ENCODE measurements at regions not wholly inside any gene's neighbourhood (a gene's known extent, or its start where the extent isn't known, plus 50 kb on each side); places are given as distances from the start of the nearest gene placed in this dataset.
"Not testable (repeated sequence)": the region's sequence is repeated elsewhere in the genome, so short reads cannot be mapped to it uniquely, and the experiment has no call there.

GRCh38 chr3:168844472-168844871, 748.7 kb upstream of the GOLIM4 start:
- DNase-seq (ENCODE audit: low read depth) = no peak

DNA sequence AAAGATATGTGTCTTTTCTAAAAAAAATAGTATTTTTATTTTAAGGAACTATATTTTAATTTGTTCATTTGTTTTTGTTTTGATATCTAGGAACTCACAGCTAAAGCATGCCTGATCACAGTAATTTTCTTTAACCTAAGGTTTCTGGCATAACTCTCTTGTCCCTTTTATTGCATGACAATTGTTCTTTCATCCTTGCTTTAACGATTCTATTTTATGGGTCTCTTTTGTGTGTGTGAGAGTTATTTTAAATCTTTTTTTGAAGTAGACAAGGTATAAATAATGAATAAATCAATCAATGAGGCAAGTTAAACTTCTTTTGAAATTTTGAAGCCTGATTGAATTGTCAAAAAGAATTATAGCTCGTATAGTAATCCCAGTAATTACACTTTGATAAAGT, 747.8 kb upstream of the GOLIM4 start:
- no peak for DNase-seq (ENCODE audit: low read depth)

DNA sequence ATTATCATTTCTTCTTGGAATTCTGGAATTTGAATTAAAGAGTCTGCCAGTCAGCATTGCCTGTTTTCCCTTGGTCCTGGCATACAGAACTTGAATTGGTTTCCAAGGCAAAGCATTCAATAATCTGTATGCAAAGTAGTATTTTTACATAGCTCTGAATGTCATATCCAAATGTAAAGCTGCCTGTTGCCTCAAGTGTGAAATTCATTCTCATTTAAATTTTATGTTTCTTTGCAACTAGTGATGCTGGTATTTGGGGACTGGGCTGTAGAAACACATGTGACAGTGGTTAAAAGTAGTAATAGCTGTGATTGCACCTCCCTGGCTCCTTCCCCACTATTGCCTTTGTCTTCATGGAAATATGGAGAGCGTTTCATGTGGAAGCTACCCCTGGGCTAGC, 743.9 kb upstream of the GOLIM4 start:
- DNase-seq (ENCODE audit: low read depth) = no peak

DNA sequence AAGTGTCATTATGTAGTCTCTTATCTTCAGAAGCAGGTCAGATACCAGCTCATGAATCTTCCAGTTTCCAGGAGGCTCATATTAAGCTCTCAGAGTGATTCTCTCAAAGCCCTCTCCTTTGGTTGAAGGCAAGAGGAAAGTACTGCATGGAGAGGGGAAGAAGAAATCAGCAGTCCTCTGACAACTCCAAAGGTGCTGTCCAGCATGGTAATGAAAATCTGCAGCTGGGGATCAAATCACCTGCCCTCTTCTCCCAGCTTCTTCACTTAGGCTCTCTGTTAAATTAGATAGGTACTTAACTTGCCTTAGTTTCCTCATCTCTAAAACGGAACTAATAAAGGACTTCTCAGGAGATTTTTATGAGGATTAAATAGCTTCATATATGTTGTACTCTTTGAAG, 738.8 kb upstream of the GOLIM4 start:
- no peak for DNase-seq (ENCODE audit: low read depth)

GRCh38 chr3:168828943-168829342, 733.2 kb upstream of the GOLIM4 start:
- no peak for DNase-seq (ENCODE audit: low read depth)

DNA sequence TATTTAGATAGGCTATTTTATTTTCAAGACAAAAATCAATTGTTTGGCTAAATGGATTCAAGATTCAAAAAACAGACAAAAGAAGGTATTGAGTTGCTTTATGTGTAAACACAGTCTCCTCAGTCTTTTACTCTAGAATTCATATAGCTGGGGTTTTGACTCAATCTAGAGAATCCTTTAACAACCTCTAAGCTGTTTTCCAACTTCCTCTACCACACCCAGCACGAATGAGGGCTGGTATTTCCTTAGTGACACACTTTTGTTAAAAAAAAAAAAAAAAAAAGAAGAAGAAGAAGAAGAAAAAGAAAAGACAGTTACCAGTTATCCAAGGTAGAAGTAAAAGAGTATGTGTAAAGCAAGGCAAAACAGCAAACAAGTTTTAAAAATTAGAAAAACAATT, 732.8 kb upstream of the GOLIM4 start:
- DNase-seq (ENCODE audit: low read depth) = no peak

DNA sequence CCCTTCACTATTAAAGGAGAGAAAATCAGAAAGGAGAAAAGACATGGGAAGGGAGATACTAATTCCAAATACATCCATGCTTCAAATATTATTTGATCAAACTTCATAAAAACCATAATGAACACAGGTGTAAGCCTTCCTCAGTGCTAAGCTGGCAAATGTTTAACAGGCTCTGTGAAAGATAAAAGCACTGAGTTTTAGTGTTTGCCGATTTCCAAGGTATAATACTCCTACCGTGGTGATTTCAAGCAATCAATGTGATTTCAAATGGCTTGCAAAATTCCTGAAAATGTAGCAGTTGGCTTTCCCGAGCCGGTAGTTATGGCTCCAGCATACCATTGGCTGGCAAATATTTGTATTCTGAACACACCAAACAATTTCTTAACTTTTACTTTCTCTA, 732.3 kb upstream of the GOLIM4 start:
- no peak for DNase-seq (ENCODE audit: low read depth)

- no peak for DNase-seq (ENCODE audit: low read depth)
Measured at GRCh38 chr3:168824107-168824506, 728.4 kb upstream of the GOLIM4 start.

DNA sequence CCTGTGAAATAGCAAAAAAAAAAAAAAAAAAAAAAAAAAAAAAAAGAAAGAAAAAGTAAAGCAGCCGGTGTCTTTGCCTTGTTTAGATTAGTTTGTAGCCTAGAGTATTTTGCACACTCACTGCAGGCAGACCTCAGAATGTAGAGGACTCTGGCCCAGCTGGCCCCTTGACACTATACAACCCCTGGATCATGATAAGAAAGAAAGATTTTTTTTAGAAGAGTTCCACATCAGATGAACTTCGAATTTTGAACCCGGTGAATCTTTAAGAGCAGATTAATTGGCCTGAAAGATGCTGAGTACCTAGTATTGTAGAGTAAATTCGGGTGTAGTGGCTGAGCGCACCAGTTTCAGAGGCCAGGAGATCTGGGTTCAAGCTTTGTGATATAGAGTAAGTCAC, 727.7 kb upstream of the GOLIM4 start:
- no peak for DNase-seq (ENCODE audit: low read depth)

DNA sequence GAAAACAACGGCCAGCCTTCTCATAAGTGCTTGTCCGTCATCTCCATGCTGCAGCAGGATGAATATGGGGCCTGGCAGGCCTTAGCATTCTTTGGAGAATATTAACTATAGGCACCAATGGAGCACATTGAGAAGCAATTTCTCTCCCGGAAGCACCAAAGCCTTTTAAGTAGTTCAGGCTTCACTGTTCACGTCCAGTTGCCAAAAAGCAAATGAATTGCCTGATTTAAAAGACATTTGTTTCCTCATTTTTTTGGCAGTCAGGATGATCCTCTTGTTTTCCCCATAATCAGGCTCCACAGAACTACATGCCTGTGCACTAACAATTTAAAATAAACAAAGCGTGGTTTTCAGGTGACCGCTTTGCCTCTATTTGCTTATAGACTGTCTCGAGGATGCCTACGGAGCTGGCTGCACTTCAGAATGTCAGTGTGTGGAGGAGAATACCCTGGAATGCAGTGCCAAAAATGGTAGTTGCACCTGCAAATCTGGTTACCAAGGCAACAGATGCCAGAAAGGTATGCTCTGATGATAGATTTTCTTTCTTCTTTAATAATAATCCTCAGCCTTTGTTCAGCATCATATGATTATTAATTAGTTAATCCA, 725.2 kb upstream of the GOLIM4 start:
- DNase-seq (ENCODE audit: low read depth) = no peak

DNA sequence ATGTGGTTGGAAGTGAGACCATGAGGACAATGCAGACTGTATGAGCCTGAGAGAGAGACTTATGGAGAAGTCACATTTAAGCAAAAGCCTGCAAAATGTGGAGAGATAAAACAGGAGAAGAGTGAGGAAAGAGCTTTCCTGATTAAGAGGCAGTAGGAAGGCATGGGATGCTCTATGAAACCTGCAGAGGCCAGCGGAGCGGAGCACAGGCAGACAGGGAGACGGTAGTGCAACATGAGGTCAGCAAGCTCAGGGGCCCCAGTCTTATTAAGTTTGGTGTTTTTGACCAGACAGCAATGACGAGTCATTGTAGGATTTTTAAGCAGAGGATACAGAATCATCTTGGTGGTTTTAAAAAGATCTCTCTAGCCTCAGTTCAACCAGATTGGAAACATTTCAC, 721.5 kb upstream of the GOLIM4 start:
- no peak for DNase-seq (ENCODE audit: low read depth)

GRCh38 chr3:168815946-168816345, 720.2 kb upstream of the GOLIM4 start:
- no peak for DNase-seq (ENCODE audit: low read depth)

DNA sequence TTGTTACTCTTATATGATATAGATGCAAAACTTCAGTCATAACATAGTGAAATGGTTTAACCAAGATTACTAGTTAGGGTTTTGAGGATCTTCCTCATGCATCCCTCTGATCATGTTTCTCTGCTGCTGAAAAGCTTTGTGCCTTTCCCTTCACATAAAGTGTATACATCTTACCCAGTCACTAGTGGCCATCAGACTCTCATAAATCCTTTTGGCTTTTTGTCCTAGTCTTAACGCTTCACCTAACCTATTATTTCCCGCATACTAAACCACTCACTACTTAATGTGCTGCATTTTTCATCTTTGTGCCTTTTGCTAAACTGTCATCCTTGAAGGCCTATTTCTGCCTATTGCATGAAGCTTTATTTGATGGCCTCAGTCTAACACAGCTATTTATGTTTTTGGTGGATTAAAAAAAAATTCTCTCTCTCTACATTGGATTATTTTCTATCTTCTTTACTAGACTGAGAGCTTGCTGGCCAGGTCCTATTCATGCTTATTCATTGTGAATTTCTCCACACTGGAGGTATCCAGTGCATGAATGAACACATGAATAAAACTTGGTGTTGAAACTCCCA, 717.6 kb upstream of the GOLIM4 start:
- DNase-seq (ENCODE audit: low read depth) = no peak

DNA sequence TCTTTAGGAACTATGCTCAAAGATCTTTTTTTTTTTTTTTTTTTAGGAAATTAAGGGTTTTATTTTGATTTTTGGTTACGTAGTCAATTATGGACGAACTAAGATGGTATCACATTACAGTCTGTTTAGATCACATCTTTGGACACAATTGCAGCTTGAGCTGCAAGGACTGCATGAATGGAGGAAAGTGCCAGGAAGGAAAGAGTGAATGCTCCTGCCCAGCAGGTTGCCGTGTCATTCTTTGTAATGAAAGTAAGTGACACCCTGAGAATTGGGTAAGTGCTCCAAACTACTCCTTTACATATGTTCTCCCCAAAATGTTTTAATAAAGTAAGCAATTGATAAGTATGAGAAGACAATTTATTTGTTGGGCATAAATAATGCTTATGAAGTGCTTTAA, 716.5 kb upstream of the GOLIM4 start:
- no peak for DNase-seq (ENCODE audit: low read depth)

- DNase-seq (ENCODE audit: low read depth) = no peak
Measured at GRCh38 chr3:168808596-168808995, 712.9 kb upstream of the GOLIM4 start.

DNA sequence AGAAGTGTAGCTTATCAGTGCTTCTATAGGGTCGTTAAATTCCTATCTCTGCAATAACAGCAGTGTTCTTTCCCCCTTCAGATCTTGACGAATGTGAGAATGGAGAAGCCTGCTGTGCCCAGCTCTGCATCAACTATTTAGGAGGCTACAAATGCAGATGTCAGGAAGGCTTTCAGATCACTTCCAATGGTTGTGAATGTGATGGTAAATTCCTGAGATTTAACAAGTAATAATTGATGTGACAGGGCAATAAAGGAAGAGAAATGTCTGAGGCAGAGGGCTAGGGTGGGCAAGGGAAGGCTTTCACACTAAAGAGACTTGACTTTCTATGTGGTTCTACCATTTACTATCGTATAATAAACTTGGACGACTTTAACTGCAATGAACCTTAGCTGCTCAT, 711.7 kb upstream of the GOLIM4 start:
- DNase-seq (ENCODE audit: low read depth) = no peak

GRCh38 chr3:168806871-168807270, 711.1 kb upstream of the GOLIM4 start:
- no peak for DNase-seq (ENCODE audit: low read depth)

DNA sequence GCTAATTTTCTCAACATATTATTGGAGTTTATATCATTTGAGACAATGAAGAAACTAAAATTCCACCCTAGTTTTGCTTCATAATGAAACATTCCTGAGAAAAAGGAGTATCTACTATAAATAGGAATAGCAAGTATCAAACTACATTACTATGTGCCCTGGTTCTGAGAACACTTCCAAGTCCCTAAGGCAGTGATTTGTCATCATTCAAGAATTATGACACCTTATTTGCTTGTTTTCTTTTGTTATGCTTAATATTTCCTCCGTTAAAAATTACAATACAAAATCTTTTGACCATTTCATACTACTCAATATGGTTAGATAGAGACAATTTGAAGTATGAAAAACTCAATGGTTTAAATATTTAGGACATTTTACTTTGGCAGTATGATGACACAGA, 707.8 kb upstream of the GOLIM4 start:
- no peak for DNase-seq (ENCODE audit: low read depth)

DNA sequence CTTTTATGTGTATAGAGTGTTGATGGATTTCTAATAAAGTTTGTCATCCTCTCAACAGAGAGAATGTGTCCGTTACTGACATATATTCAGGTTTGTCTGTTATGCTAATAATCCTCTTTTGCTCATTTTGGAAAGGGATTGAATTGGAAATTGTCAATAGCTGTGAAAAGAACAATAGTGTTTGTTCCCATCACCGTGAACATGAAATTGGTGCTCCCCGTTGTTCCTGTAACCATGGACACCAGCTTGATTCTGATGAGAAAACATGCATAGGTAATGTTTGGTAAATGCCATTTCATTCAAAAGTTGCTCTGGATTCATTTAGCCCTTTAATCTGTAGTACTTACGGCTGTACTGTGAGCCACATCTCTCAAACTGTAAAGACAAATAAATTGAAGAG, 707.0 kb upstream of the GOLIM4 start:
- DNase-seq (ENCODE audit: low read depth) = no peak

DNA sequence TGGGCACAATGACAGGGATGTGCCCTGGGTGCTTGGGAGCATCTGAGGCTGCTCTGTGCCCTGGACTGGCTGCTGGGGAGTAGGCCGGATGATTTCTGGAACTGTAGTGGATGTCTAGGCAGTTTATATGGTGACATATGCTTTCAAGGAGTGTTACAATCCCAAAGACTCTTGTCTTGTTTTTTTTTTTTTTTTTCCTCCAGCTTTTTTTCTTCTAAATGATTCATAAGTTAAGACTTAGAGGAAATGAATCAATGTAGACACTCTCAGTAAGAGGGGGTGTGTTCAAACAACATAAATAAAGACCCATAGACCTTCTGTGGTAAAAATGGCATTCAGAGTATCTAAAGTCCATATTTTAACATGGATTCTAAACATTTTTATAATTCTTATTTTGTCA, 706.1 kb upstream of the GOLIM4 start:
- DNase-seq (ENCODE audit: low read depth) = peak; percentile 61

- DNase-seq (ENCODE audit: low read depth) = no peak
Measured at GRCh38 chr3:168796339-168796738, 700.6 kb upstream of the GOLIM4 start.

DNA sequence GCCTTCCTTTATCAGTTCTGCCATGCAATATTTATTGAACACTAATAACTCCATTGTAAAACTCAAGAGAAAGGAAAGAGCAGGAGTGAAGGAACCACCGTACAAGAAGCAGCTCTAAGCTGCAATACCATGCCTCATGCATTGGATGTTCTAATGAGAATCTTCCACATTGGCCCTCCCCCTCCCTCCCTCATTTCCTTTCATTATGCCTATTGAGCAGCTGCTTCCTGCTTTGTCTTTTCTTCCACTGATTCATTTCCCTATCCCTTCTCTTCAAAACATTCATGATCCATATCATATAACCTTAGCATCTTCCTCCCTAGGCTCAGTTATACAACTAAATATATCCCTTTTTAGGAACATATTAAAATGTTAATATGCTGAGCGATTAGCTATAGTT, 698.7 kb upstream of the GOLIM4 start:
- DNase-seq (ENCODE audit: low read depth) = no peak

- no peak for DNase-seq (ENCODE audit: low read depth)
Measured at GRCh38 chr3:168782193-168782592, 686.5 kb upstream of the GOLIM4 start.

DNA sequence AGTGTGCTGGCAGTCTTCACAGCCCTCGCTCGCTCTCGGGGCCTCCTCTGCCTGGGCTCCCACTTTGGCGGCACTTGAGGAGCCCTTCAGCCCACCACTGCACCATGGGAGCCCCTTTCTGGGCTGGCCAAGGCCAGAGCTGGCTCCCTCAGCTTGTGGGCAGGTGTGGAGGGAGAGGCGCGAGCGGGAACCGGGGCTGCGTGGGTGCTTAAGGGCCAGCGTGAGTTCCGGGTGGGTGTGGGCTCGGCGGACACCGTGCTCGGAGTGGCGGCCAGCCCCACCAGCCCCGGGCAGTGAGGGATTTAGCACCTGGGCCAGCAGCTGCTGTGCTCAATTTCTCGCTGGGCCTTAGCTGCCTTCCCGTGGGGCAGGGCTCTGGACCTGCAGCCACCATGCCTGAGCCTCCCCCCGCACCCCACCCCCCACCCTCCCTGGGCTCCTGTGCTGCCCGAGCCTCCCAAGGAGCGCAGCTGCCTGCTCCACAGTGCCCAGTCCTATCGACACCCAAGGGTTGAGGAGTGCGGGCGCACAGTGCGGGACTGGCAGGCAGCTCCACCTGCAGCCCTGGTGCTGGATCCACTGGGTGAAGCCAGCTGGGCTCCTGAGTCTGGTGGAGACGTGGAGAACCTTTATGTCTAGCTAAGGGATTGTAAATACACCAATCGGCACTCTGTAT, 684.4 kb upstream of the GOLIM4 start:
- not testable (repeated sequence) for DNase-seq (ENCODE audit: low read depth)
